H1 (cell line): ENCODE measurements at regions not wholly inside any gene's neighbourhood (a gene's known extent, or its start where the extent isn't known, plus 50 kb on each side); places are given as distances from the start of the nearest gene placed in this dataset.

ENCODE experiments used
- CEBPB ChIP-seq: IDR thresholded peaks from 2 replicates; pipeline ENCODE4 v1.6.1; 2012; ENCODE audit warnings: low read depth, low read length
- GABPA ChIP-seq: IDR thresholded peaks from 2 replicates; pipeline ENCODE4 v1.6.1; 2011; ENCODE audit warnings: mild to moderate bottlenecking, low read length, moderate library complexity, borderline replicate concordance; ENCODE audit not compliant: insufficient read depth
- SIRT6 ChIP-seq: IDR thresholded peaks from one replicate; pipeline ENCODE4 v1.7.1; 2012; ENCODE audit warnings: low read length, inconsistent platforms
- TCF12 ChIP-seq: IDR thresholded peaks from 2 replicates; pipeline ENCODE4 v1.6.1; 2011; ENCODE audit warnings: low read depth, mild to moderate bottlenecking, low read length
- TF ChIP-seq, protein P1 (sequence below): IDR thresholded peaks from 2 replicates; pipeline ENCODE4 v1.6.1; 2012; ENCODE audit warnings: inconsistent platforms

GRCh38 chr5:77849308-77849900 lies 73.3 kb upstream of the TBCA start (continued):
- TF ChIP-seq TCF12 (peak; percentile 84; the same call in 1 of the 2 replicates), CEBPB (no peak), GABPA (no peak), SIRT6 (no peak)
- TF ChIP-seq, protein P1, sequence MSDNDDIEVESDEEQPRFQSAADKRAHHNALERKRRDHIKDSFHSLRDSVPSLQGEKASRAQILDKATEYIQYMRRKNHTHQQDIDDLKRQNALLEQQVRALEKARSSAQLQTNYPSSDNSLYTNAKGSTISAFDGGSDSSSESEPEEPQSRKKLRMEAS, result no peak
- TF ChIP-seq, all 59 proteins: peak for 3
